Loucy (cell line): ENCODE measurements at regions not wholly inside any gene's neighbourhood (a gene's known extent, or its start where the extent isn't known, plus 50 kb on each side); places are given as distances from the start of the nearest gene placed in this dataset.

Experiments used
- H2AFZ ChIP-seq: fragments of 200-600 bp; sonication (generic); 2 replicates; pipeline ENCODE4 v1.6.0; 2016; ENCODE audit warnings: antibody characterized with exemption, mild to moderate bottlenecking, low read length, moderate library complexity
- H3F3A ChIP-seq: fragments of 200-600 bp; 2 replicates; pipeline ENCODE4 v1.6.0; 2016; ENCODE audit warnings: antibody characterized with exemption, low read depth, mild to moderate bottlenecking
- H3K27me3 ChIP-seq: fragments of 200-600 bp; sonication (generic); 2 replicates; pipeline ENCODE4 v1.6.1; 2014; ENCODE audit warnings: low read length, mild to moderate bottlenecking; ENCODE audit not compliant: insufficient read depth, poor library complexity, severe bottlenecking
- H3K36me3 ChIP-seq: fragments of 200-600 bp; sonication (generic); 2 replicates; pipeline ENCODE4 v1.6.1; 2016; ENCODE audit warnings: low read length; ENCODE audit not compliant: insufficient read depth
- H3K4me1 ChIP-seq: fragments of 200-600 bp; sonication (generic); 2 replicates; pipeline ENCODE4 v1.5.1; 2014; ENCODE audit warnings: low read length, mild to moderate bottlenecking; ENCODE audit not compliant: insufficient read depth, poor library complexity, severe bottlenecking
- H3K4me2 ChIP-seq: fragments of 200-600 bp; sonication (generic); 2 replicates; pipeline ENCODE4 v1.6.0; 2014; ENCODE audit warnings: antibody characterized with exemption, low read length, low read depth, mild to moderate bottlenecking; ENCODE audit not compliant: poor library complexity, severe bottlenecking
- H3K4me3 ChIP-seq: fragments of 200-600 bp; sonication (generic); 2 replicates; pipeline ENCODE4 v1.5.1; 2014; ENCODE audit warnings: low read length, mild to moderate bottlenecking, mixed read lengths; ENCODE audit not compliant: poor library complexity, severe bottlenecking
- H3K79me2 ChIP-seq: fragments of 200-600 bp; sonication (generic); 2 replicates; pipeline ENCODE4 v1.6.1; 2014; ENCODE audit warnings: low read length; ENCODE audit not compliant: insufficient read depth
- H3K9ac ChIP-seq: fragments of 200-600 bp; sonication (generic); 2 replicates; pipeline ENCODE4 v1.6.0; 2014; ENCODE audit warnings: mild to moderate bottlenecking, low read depth, low read length, moderate library complexity; ENCODE audit not compliant: poor library complexity, severe bottlenecking
- H3K9me2 ChIP-seq: fragments of 200-600 bp; sonication (generic); replicated peaks from 2 replicates; pipeline ENCODE4 v1.6.1; 2016; ENCODE audit warnings: low read depth, low read length, mixed read lengths
- H3K9me3 ChIP-seq: fragments of 200-600 bp; sonication (generic); 2 replicates; pipeline ENCODE4 v1.6.1; 2014; ENCODE audit warnings: mild to moderate bottlenecking, antibody characterized with exemption, low read length, low read depth; ENCODE audit not compliant: insufficient read depth
- H4K20me1 ChIP-seq: fragments of 200-600 bp; sonication (generic); 2 replicates; pipeline ENCODE4 v1.6.0; 2014; ENCODE audit warnings: antibody characterized with exemption, low read length, mild to moderate bottlenecking; ENCODE audit not compliant: insufficient read depth, poor library complexity, severe bottlenecking
- CTCF ChIP-seq: fragments of 200-600 bp; sonication (generic); conservative IDR thresholded peaks from 2 replicates; pipeline ENCODE4 v1.5.1; 2014; ENCODE audit warnings: mild to moderate bottlenecking, antibody characterized with exemption, low read length
- EZH2phosphoT487 ChIP-seq: fragments of 200-600 bp; IDR thresholded peaks from 2 replicates; pipeline ENCODE4 v1.6.1; 2018; ENCODE audit warnings: antibody characterized with exemption, mild to moderate bottlenecking, moderate library complexity, borderline replicate concordance

- no peaks in the 10 kb centered on the region for H3K27me3 ChIP-seq
- no peaks in the 10 kb centered on the region for H3F3A ChIP-seq
- no peak overlapping the region for H3K9ac ChIP-seq
- no peaks in the 10 kb centered on the region for H3K79me2 ChIP-seq
- H3K9me2 ChIP-seq, result no peaks in the 10 kb centered on the region
- H3K4me3 ChIP-seq, result no peak overlapping the region
- no peak overlapping the region for H2AFZ ChIP-seq
- H3K9me3 ChIP-seq, result no peaks in the 10 kb centered on the region
- peak; percentile 48 for TF ChIP-seq CTCF
- no peak for TF ChIP-seq EZH2phosphoT487
- H4K20me1 ChIP-seq, result no peaks in the 10 kb centered on the region
- H3K4me1 ChIP-seq, result no peaks in the 10 kb centered on the region
- no peak overlapping the region for H3K4me2 ChIP-seq
- no peaks in the 10 kb centered on the region for H3K36me3 ChIP-seq
Measured at GRCh38 chr4:156294577-156294976, 340.9 kb upstream of the CTSO start.

- Histone ChIP-seq H3K27me3 (no peaks in the 10 kb centered on the region), H3K4me3 (no peak overlapping the region), H4K20me1 (no peaks in the 10 kb centered on the region), H3K79me2 (no peaks in the 10 kb centered on the region), H3K9ac (no peak overlapping the region), H3F3A (no peaks in the 10 kb centered on the region), H3K9me2 (no peaks in the 10 kb centered on the region), H3K4me1 (no peaks in the 10 kb centered on the region), H2AFZ (no peak overlapping the region), H3K36me3 (no peaks in the 10 kb centered on the region), H3K9me3 (no peaks in the 10 kb centered on the region), H3K4me2 (no peak overlapping the region)
- TF ChIP-seq CTCF, result no peak
- TF ChIP-seq EZH2phosphoT487, result no peak
Measured at GRCh38 chr4:156293657-156294297, 340.1 kb upstream of the CTSO start.

- no peaks in the 10 kb centered on the region for H3K27me3 ChIP-seq
- H3K9me3 ChIP-seq, result no peaks in the 10 kb centered on the region
- no peaks in the 10 kb centered on the region for H3K36me3 ChIP-seq
- no peaks in the 10 kb centered on the region for H4K20me1 ChIP-seq
- H3K4me1 ChIP-seq, result no peaks in the 10 kb centered on the region
- H3K9ac ChIP-seq, result no peak overlapping the region
- TF ChIP-seq CTCF, result no peak
- no peak overlapping the region for H3K4me2 ChIP-seq
- H3K9me2 ChIP-seq, result no peaks in the 10 kb centered on the region
- H3F3A ChIP-seq, result no peaks in the 10 kb centered on the region
- no peak overlapping the region for H3K4me3 ChIP-seq
- no peak overlapping the region for H2AFZ ChIP-seq
- H3K79me2 ChIP-seq, result no peaks in the 10 kb centered on the region
Measured at GRCh38 chr4:156291317-156291716, 337.7 kb upstream of the CTSO start.
